HEK293 (cell line): ENCODE measurements at regions not wholly inside any gene's neighbourhood (a gene's known extent, or its start where the extent isn't known, plus 50 kb on each side); places are given as distances from the start of the nearest gene placed in this dataset.

Source experiments
- GFI1B ChIP-seq: fragments of 450-650 bp; formaldehyde crosslinking; IDR thresholded peaks from 2 replicates; pipeline ENCODE4 v1.5.1; 2016; ENCODE audit warnings: missing biosample characterization, missing genetic modification characterization
- YY1 ChIP-seq: fragments of 450-650 bp; formaldehyde crosslinking; IDR thresholded peaks from 2 replicates; pipeline ENCODE4 v1.5.1; 2018; ENCODE audit warnings: missing biosample characterization, missing genetic modification characterization
- ZBTB7A ChIP-seq: fragments of 450-650 bp; formaldehyde crosslinking; IDR thresholded peaks from 2 replicates; pipeline ENCODE4 v1.5.1; 2016; ENCODE audit warnings: low read depth, missing biosample characterization, missing genetic modification characterization
- ZNF211 ChIP-seq: fragments of 450-650 bp; formaldehyde crosslinking; IDR thresholded peaks from 2 replicates; pipeline ENCODE4 v1.5.1; 2016; ENCODE audit warnings: low read depth, missing biosample characterization, missing genetic modification characterization
- ZNF239 ChIP-seq: fragments of 450-650 bp; formaldehyde crosslinking; IDR thresholded peaks from 2 replicates; pipeline ENCODE4 v1.5.1; 2016; ENCODE audit warnings: missing biosample characterization, missing genetic modification characterization
- ZNF549 ChIP-seq: fragments of 450-650 bp; IDR thresholded peaks from 2 replicates; pipeline ENCODE4 v1.5.1; 2018; ENCODE audit warnings: missing biosample characterization, missing genetic modification characterization, mild to moderate bottlenecking, inconsistent platforms, moderate library complexity
- ZNF558 ChIP-seq: fragments of 450-650 bp; formaldehyde crosslinking; IDR thresholded peaks from 2 replicates; pipeline ENCODE4 v1.5.1; 2016; ENCODE audit warnings: missing biosample characterization, missing genetic modification characterization
- ZNF707 ChIP-seq: fragments of 450-650 bp; formaldehyde crosslinking; IDR thresholded peaks from 2 replicates; pipeline ENCODE4 v1.5.1; 2016; ENCODE audit warnings: missing biosample characterization, missing genetic modification characterization
- ZNF785 ChIP-seq: fragments of 450-650 bp; formaldehyde crosslinking; IDR thresholded peaks from 2 replicates; pipeline ENCODE4 v1.5.1; 2016; ENCODE audit warnings: missing biosample characterization, missing genetic modification characterization
- ZNF792 ChIP-seq: fragments of 450-650 bp; formaldehyde crosslinking; IDR thresholded peaks from 2 replicates; pipeline ENCODE4 v1.5.1; 2016; ENCODE audit warnings: missing biosample characterization, missing genetic modification characterization
- TF ChIP-seq, protein P1 (sequence below): fragments of 450-650 bp; formaldehyde crosslinking; IDR thresholded peaks from 2 replicates; pipeline ENCODE4 v1.5.1; 2016; ENCODE audit warnings: missing biosample characterization, missing genetic modification characterization, borderline replicate concordance
- TF ChIP-seq, protein P2 (sequence below): fragments of 450-650 bp; formaldehyde crosslinking; IDR thresholded peaks from 2 replicates; pipeline ENCODE4 v1.5.1; 2016; ENCODE audit warnings: missing biosample characterization, missing genetic modification characterization
- TF ChIP-seq, protein P3 (sequence below): fragments of 450-650 bp; formaldehyde crosslinking; conservative IDR thresholded peaks from 2 replicates; pipeline ENCODE4 v1.5.1; 2016; ENCODE audit warnings: low read depth, missing biosample characterization, missing genetic modification characterization
- TF ChIP-seq, protein P4 (sequence below): fragments of 450-650 bp; formaldehyde crosslinking; IDR thresholded peaks from 2 replicates; pipeline ENCODE4 v1.5.1; 2017; ENCODE audit warnings: missing biosample characterization, missing genetic modification characterization

DNA sequence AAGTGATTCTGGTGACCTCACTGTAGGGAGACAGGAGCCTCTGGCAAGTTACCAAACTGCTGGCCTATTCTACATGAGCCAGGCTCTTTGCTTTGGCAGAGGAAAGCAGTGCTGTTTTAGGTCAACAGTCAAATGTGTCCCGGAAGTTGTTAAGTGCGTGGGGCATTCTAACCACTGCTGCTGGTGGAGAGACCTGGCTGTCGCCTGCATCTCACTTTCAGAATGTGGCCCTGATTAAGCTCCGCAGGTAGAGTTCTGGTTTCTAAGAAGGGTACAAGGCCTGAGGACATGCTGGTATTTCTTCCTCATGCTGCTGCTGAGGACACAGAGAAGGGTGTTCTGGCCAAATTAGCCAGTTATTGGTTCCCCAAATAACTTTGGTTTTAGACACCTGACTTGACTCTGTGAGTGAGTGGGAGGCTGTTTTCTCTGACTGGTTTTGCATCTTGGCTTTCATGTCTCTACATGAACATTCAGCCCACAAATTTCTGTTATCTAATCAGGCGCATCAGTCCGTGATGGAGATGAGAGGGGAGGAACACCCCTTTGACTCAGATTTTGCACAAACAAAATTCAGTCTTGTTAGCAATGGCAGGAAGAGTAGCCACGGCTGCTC, 120.8 kb downstream of the LMO4 start:
- TF ChIP-seq, protein P1, sequence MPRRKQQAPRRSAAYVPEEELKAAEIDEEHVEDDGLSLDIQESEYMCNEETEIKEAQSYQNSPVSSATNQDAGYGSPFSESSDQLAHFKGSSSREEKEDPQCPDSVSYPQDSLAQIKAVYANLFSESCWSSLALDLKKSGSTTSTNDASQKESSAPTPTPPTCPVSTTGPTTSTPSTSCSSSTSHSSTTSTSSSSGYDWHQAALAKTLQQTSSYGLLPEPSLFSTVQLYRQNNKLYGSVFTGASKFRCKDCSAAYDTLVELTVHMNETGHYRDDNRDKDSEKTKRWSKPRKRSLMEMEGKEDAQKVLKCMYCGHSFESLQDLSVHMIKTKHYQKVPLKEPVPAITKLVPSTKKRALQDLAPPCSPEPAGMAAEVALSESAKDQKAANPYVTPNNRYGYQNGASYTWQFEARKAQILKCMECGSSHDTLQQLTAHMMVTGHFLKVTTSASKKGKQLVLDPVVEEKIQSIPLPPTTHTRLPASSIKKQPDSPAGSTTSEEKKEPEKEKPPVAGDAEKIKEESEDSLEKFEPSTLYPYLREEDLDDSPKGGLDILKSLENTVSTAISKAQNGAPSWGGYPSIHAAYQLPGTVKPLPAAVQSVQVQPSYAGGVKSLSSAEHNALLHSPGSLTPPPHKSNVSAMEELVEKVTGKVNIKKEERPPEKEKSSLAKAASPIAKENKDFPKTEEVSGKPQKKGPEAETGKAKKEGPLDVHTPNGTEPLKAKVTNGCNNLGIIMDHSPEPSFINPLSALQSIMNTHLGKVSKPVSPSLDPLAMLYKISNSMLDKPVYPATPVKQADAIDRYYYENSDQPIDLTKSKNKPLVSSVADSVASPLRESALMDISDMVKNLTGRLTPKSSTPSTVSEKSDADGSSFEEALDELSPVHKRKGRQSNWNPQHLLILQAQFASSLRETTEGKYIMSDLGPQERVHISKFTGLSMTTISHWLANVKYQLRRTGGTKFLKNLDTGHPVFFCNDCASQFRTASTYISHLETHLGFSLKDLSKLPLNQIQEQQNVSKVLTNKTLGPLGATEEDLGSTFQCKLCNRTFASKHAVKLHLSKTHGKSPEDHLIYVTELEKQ (tag by site-specific recombination): no peak
- no peak for TF ChIP-seq ZBTB7A (tag by site-specific recombination)
- TF ChIP-seq, protein P2, sequence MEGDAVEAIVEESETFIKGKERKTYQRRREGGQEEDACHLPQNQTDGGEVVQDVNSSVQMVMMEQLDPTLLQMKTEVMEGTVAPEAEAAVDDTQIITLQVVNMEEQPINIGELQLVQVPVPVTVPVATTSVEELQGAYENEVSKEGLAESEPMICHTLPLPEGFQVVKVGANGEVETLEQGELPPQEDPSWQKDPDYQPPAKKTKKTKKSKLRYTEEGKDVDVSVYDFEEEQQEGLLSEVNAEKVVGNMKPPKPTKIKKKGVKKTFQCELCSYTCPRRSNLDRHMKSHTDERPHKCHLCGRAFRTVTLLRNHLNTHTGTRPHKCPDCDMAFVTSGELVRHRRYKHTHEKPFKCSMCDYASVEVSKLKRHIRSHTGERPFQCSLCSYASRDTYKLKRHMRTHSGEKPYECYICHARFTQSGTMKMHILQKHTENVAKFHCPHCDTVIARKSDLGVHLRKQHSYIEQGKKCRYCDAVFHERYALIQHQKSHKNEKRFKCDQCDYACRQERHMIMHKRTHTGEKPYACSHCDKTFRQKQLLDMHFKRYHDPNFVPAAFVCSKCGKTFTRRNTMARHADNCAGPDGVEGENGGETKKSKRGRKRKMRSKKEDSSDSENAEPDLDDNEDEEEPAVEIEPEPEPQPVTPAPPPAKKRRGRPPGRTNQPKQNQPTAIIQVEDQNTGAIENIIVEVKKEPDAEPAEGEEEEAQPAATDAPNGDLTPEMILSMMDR (tag by site-specific recombination): no peak
- no peak for TF ChIP-seq ZNF239 (tag by site-specific recombination)
- TF ChIP-seq ZNF785 (tag by site-specific recombination): no peak
- no peak for TF ChIP-seq ZNF792
- TF ChIP-seq, protein P3, sequence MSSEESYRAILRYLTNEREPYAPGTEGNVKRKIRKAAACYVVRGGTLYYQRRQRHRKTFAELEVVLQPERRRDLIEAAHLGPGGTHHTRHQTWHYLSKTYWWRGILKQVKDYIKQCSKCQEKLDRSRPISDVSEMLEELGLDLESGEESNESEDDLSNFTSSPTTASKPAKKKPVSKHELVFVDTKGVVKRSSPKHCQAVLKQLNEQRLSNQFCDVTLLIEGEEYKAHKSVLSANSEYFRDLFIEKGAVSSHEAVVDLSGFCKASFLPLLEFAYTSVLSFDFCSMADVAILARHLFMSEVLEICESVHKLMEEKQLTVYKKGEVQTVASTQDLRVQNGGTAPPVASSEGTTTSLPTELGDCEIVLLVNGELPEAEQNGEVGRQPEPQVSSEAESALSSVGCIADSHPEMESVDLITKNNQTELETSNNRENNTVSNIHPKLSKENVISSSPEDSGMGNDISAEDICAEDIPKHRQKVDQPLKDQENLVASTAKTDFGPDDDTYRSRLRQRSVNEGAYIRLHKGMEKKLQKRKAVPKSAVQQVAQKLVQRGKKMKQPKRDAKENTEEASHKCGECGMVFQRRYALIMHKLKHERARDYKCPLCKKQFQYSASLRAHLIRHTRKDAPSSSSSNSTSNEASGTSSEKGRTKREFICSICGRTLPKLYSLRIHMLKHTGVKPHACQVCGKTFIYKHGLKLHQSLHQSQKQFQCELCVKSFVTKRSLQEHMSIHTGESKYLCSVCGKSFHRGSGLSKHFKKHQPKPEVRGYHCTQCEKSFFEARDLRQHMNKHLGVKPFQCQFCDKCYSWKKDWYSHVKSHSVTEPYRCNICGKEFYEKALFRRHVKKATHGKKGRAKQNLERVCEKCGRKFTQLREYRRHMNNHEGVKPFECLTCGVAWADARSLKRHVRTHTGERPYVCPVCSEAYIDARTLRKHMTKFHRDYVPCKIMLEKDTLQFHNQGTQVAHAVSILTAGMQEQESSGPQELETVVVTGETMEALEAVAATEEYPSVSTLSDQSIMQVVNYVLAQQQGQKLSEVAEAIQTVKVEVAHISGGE (tag by site-specific recombination): no peak
- no peak for TF ChIP-seq ZNF211 (tag by site-specific recombination)
- no peak for TF ChIP-seq ZNF707 (tag by site-specific recombination)
- TF ChIP-seq GFI1B (tag by site-specific recombination): no peak
- no peak for TF ChIP-seq ZNF558 (tag by site-specific recombination)
- no peak for TF ChIP-seq ZNF549 (tag by site-specific recombination)
- TF ChIP-seq, protein P4, sequence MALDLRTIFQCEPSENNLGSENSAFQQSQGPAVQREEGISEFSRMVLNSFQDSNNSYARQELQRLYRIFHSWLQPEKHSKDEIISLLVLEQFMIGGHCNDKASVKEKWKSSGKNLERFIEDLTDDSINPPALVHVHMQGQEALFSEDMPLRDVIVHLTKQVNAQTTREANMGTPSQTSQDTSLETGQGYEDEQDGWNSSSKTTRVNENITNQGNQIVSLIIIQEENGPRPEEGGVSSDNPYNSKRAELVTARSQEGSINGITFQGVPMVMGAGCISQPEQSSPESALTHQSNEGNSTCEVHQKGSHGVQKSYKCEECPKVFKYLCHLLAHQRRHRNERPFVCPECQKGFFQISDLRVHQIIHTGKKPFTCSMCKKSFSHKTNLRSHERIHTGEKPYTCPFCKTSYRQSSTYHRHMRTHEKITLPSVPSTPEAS (tag by site-specific recombination): no peak
- no peak for TF ChIP-seq YY1
